IMR-90 (cell line): ENCODE measurements at regions not wholly inside any gene's neighbourhood (a gene's known extent, or its start where the extent isn't known, plus 50 kb on each side); places are given as distances from the start of the nearest gene placed in this dataset.

Experiments used
- ATAC-seq: fragments of 200-7000 bp; cut with Tn5 transposase; 2 replicates; pipeline ENCODE4 v1.9.1; 2020; ENCODE audit warnings: low read depth, mild to moderate bottlenecking, moderate library complexity
- BruUV-seq: library from RNA; stranded (reverse); fragments of 400-500 nt; replicated peaks from 2 replicates; lab custom pipeline; 2021; lab: Mats Ljungman, UMichigan
- CTCF ChIA-PET: fragments of 300-600 bp; formaldehyde crosslinking; extraction: SDS; loops from one replicate; lab custom pipeline; 2021; ENCODE audit warnings: antibody characterized with exemption; lab: Yijun Ruan, JAX
- POLR2A ChIA-PET: fragments of 300-600 bp; sonication (Branson Sonifier 250); formaldehyde crosslinking; loops from one replicate; lab custom pipeline; 2022; ENCODE audit warnings: antibody characterized with exemption; ENCODE audit not compliant: unreplicated experiment; lab: Charles Lee
- DNase-seq: peaks from one replicate; pipeline ENCODE4 v3.0.0; 2013
- H2AFZ ChIP-seq: replicated peaks from 2 replicates; pipeline ENCODE3; 2013; ENCODE audit warnings: low read length, mild to moderate bottlenecking; ENCODE audit not compliant: poor library complexity
- H2AK5ac ChIP-seq: 2 replicates; pipeline ENCODE4 v1.6.1; 2013; ENCODE audit warnings: low read depth, low read length, inconsistent platforms
- H2AK9ac ChIP-seq: replicated peaks from 2 replicates; pipeline ENCODE3; 2013; ENCODE audit warnings: mild to moderate bottlenecking, low read depth, low read length, moderate library complexity; ENCODE audit not compliant: poor library complexity
- H2BK120ac ChIP-seq: 2 replicates; pipeline ENCODE4 v1.6.1; 2013; ENCODE audit warnings: low read depth, low read length, inconsistent platforms
- H2BK15ac ChIP-seq: 3 replicates; pipeline ENCODE4 v1.6.1; 2013; ENCODE audit warnings: low read depth, low read length, inconsistent platforms
- H2BK20ac ChIP-seq: 2 replicates; pipeline ENCODE4 v1.6.1; 2013; ENCODE audit warnings: low read depth, mild to moderate bottlenecking, inconsistent platforms, low read length, moderate library complexity
- H2BK5ac ChIP-seq: 2 replicates; pipeline ENCODE4 v1.6.1; 2013; ENCODE audit warnings: mild to moderate bottlenecking, low read depth, low read length, inconsistent platforms; ENCODE audit not compliant: poor library complexity, severe bottlenecking
- H3K14ac ChIP-seq: replicated peaks from 2 replicates; pipeline ENCODE4 v1.6.1; 2013; ENCODE audit warnings: low read depth, low read length, inconsistent platforms
- H3K18ac ChIP-seq: 2 replicates; pipeline ENCODE4 v1.6.1; 2013; ENCODE audit warnings: low read depth, low read length, control low read depth
- H3K23ac ChIP-seq: 2 replicates; pipeline ENCODE4 v1.6.1; 2013; ENCODE audit warnings: low read depth, low read length, inconsistent platforms
- H3K27ac ChIP-seq: 2 replicates; pipeline ENCODE4 v1.5.1; 2013; ENCODE audit warnings: mild to moderate bottlenecking, control low read depth, low read length; ENCODE audit not compliant: insufficient read depth
- H3K27me3 ChIP-seq: 2 replicates; pipeline ENCODE4 v1.6.1; 2013; ENCODE audit warnings: low read length; ENCODE audit not compliant: control insufficient read depth, insufficient read depth
- H3K36me3 ChIP-seq: 2 replicates; pipeline ENCODE4 v1.6.1; 2013; ENCODE audit warnings: low read length, mixed read lengths; ENCODE audit not compliant: control insufficient read depth, insufficient read depth
- H3K4ac ChIP-seq: 2 replicates; pipeline ENCODE4 v1.6.1; 2013; ENCODE audit warnings: low read depth, low read length, inconsistent platforms
- H3K4me1 ChIP-seq: 2 replicates; pipeline ENCODE4 v1.6.1; 2013; ENCODE audit warnings: low read length, mixed read lengths; ENCODE audit not compliant: control insufficient read depth, insufficient read depth
- H3K4me2 ChIP-seq: 2 replicates; pipeline ENCODE4 v1.6.1; 2013; ENCODE audit warnings: low read depth, mild to moderate bottlenecking, control low read depth, low read length, moderate library complexity
- H3K4me3 ChIP-seq: 2 replicates; pipeline ENCODE4 v1.5.1; 2013; ENCODE audit warnings: low read depth, mild to moderate bottlenecking, control low read depth, low read length, moderate library complexity; ENCODE audit not compliant: insufficient read depth
- H3K56ac ChIP-seq: 2 replicates; pipeline ENCODE4 v1.6.1; 2013; ENCODE audit warnings: low read length, inconsistent platforms; ENCODE audit not compliant: insufficient read depth; ENCODE audit errors: extremely low read depth
- H3K79me1 ChIP-seq, 2 experiments: 2 replicates each; pipeline ENCODE4 v1.6.1; 2013; ENCODE audit warnings: low read length in 2 of 2, inconsistent platforms in 1 of 2, low read depth in 1 of 2
- H3K9ac ChIP-seq: 2 replicates; pipeline ENCODE4 v1.6.1; 2013; ENCODE audit warnings: low read depth, low read length, control low read depth
- H3K9me1 ChIP-seq: 2 replicates; pipeline ENCODE4 v1.6.1; 2013; ENCODE audit warnings: low read length, inconsistent platforms; ENCODE audit not compliant: insufficient read depth
- H3K9me3 ChIP-seq: 2 replicates; pipeline ENCODE4 v1.6.1; 2013; ENCODE audit warnings: low read length; ENCODE audit not compliant: control insufficient read depth, insufficient read depth
- H4K20me1 ChIP-seq: 2 replicates; pipeline ENCODE4 v1.6.1; 2013; ENCODE audit warnings: low read length, inconsistent platforms; ENCODE audit not compliant: insufficient read depth
- H4K5ac ChIP-seq: 2 replicates; pipeline ENCODE4 v1.6.1; 2013; ENCODE audit warnings: mild to moderate bottlenecking, low read depth, low read length, control low read depth
- H4K8ac ChIP-seq, 2 experiments: 2 replicates each; pipeline ENCODE4 v1.6.1; 2013; ENCODE audit warnings: low read depth in 2 of 2, low read length in 2 of 2, control low read depth in 1 of 2, inconsistent platforms in 1 of 2
- H4K91ac ChIP-seq: 2 replicates; pipeline ENCODE4 v1.6.1; 2013; ENCODE audit warnings: low read depth, low read length, inconsistent platforms; ENCODE audit not compliant: insufficient read depth
- BHLHE40 ChIP-seq: fragments of 150-350 bp; IDR thresholded peaks from 2 replicates; pipeline ENCODE4 v1.6.1; 2016; ENCODE audit warnings: mild to moderate bottlenecking, low read depth, low read length
- CEBPB ChIP-seq: IDR thresholded peaks from 2 replicates; pipeline ENCODE4 v1.6.1; 2012; ENCODE audit warnings: low read depth, low read length, improper control_type of control experiment
- CHD1 ChIP-seq: IDR thresholded peaks from 2 replicates; pipeline ENCODE4 v1.6.1; 2012; ENCODE audit warnings: low read depth, low read length, improper control_type of control experiment
- CTCF ChIP-seq: conservative IDR thresholded peaks from 2 replicates; pipeline ENCODE4 v1.5.1; 2012; ENCODE audit warnings: mild to moderate bottlenecking, low read depth, low read length, improper control_type of control experiment
- ELK1 ChIP-seq: fragments of 150-350 bp; IDR thresholded peaks from 2 replicates; pipeline ENCODE4 v1.6.1; 2016; ENCODE audit warnings: low read depth, mild to moderate bottlenecking, low read length, moderate library complexity, borderline replicate concordance
- FOS ChIP-seq: fragments of 150-350 bp; IDR thresholded peaks from 2 replicates; pipeline ENCODE4 v1.6.1; 2016; ENCODE audit warnings: low read depth, low read length
- MAFK ChIP-seq: IDR thresholded peaks from 2 replicates; pipeline ENCODE4 v1.6.1; 2012; ENCODE audit warnings: low read depth, low read length, improper control_type of control experiment
- MAZ ChIP-seq: IDR thresholded peaks from 2 replicates; pipeline ENCODE4 v1.6.1; 2012; ENCODE audit warnings: low read depth, mild to moderate bottlenecking, low read length, improper control_type of control experiment, moderate library complexity, borderline replicate concordance
- MXI1 ChIP-seq: IDR thresholded peaks from 2 replicates; pipeline ENCODE4 v1.6.1; 2012; ENCODE audit warnings: low read depth, mild to moderate bottlenecking, low read length, moderate library complexity, borderline replicate concordance
- NFE2L2 ChIP-seq: fragments of 150-350 bp; IDR thresholded peaks from 2 replicates; pipeline ENCODE4 v1.6.1; 2016; ENCODE audit warnings: low read depth, mild to moderate bottlenecking, low read length
- POLR2A ChIP-seq: IDR thresholded peaks from 2 replicates; pipeline ENCODE4 v1.6.1; 2012; ENCODE audit warnings: mild to moderate bottlenecking, low read depth, low read length
- RAD21 ChIP-seq: IDR thresholded peaks from 2 replicates; pipeline ENCODE4 v1.6.1; 2012; ENCODE audit warnings: low read length, improper control_type of control experiment
- RCOR1 ChIP-seq: IDR thresholded peaks from 2 replicates; pipeline ENCODE4 v1.6.1; 2012; ENCODE audit warnings: mild to moderate bottlenecking, low read length, improper control_type of control experiment; ENCODE audit not compliant: insufficient replicate concordance
- RFX5 ChIP-seq: IDR thresholded peaks from 2 replicates; pipeline ENCODE4 v1.8.0; 2012; ENCODE audit warnings: low read depth, mild to moderate bottlenecking, low read length, moderate library complexity
- SMC3 ChIP-seq: fragments of 150-350 bp; IDR thresholded peaks from 2 replicates; pipeline ENCODE4 v1.6.1; 2016; ENCODE audit warnings: low read depth, mild to moderate bottlenecking, antibody characterized with exemption, low read length, moderate library complexity
- USF2 ChIP-seq: fragments of 150-350 bp; IDR thresholded peaks from 2 replicates; pipeline ENCODE4 v1.6.1; 2017; ENCODE audit warnings: mild to moderate bottlenecking, antibody characterized with exemption, low read length, low read depth
- WGBS, 2 experiments: methylation state at CpG; one replicate each; pipeline versions ENCODE4 v1.1.5 to v1.1.7; 2013; ENCODE audit warnings: missing lambda C conversion rate in 2 of 2; ENCODE audit not compliant: insufficient read length in 1 of 2; ENCODE audit errors: extremely low coverage in 2 of 2; 5-methylcytosine and 5-hydroxymethylcytosine counted together
- dilution Hi-C: fragments of 300-500 bp; cut with HindIII; formaldehyde crosslinking; loops from one replicate; pipeline ENCODE4 v1.14.3; 2018; ENCODE audit warnings: low sequenced_read_pairs; ENCODE audit not compliant: unreplicated experiment
- in situ Hi-C: fragments of 300-500 bp; cut with MboI; formaldehyde crosslinking; loops from 3 replicates; pipeline ENCODE4 v1.14.3; 2019; ENCODE audit warnings: low sequenced_read_pairs, inconsistent platforms, mixed read lengths
- intact Hi-C: fragments of 100-400 bp; cut with micrococcal nuclease; formaldehyde crosslinking; loops from 2 replicates; pipeline ENCODE4 v1.10.0; 2022

- H3K23ac ChIP-seq = no peak overlapping the region
- ATAC-seq = no peak
- dilution Hi-C loops = no loop called here
- H3K18ac ChIP-seq = no peak overlapping the region
- H4K8ac ChIP-seq = no peak overlapping the region
- H4K5ac ChIP-seq = no peak overlapping the region
- BruUV-seq = no TSS peak
- in situ Hi-C loops = no loop called here
- H3K79me1 ChIP-seq = no peaks in the 10 kb centered on the region
- no peak overlapping the region for H3K9ac ChIP-seq
- H3K27me3 ChIP-seq = no peaks in the 10 kb centered on the region; the same call in 1 of the 2 replicates
- no peaks in the 10 kb centered on the region for H3K9me1 ChIP-seq
- POLR2A ChIA-PET = no interaction called here
- H2AFZ ChIP-seq = no peak overlapping the region
- no peak overlapping the region for H3K4ac ChIP-seq
- no peak overlapping the region for H3K56ac ChIP-seq
- no peaks in the 10 kb centered on the region for H3K9me3 ChIP-seq
- H3K4me1 ChIP-seq = no peaks in the 10 kb centered on the region
- H4K91ac ChIP-seq = no peak overlapping the region
- H2AK5ac ChIP-seq = no peak overlapping the region
- no peak overlapping the region for H2BK15ac ChIP-seq
- CTCF ChIA-PET = no interaction called here
- intact Hi-C loops = no loop called here
- no peak overlapping the region for H2BK20ac ChIP-seq
- DNase-seq = no peak
- H2BK5ac ChIP-seq = no peak overlapping the region
- no peak overlapping the region for H2AK9ac ChIP-seq
- no peak overlapping the region for H2BK120ac ChIP-seq
- TF ChIP-seq MXI1 (no peak), BHLHE40 (no peak), RAD21 (no peak), CHD1 (no peak), MAFK (no peak), RFX5 (no peak), NFE2L2 (no peak), CEBPB (no peak), ELK1 (no peak), SMC3 (no peak), USF2 (no peak), MAZ (no peak), RCOR1 (no peak), POLR2A (no peak), CTCF (no peak), FOS (no peak)
- H3K14ac ChIP-seq = no peak overlapping the region
- H3K4me3 ChIP-seq = no peak overlapping the region
- no peak overlapping the region for H3K27ac ChIP-seq
- no peaks in the 10 kb centered on the region for H4K20me1 ChIP-seq
- no peak overlapping the region for H3K4me2 ChIP-seq
- WGBS, 2 experiments = no CpG with 5 or more reads among the region's 2 CpGs
- H3K36me3 ChIP-seq = no peaks in the 10 kb centered on the region
These were observed 536.8 kb upstream of the ATP2B1 start for GRCh38 chr12:90245391-90245790.
